ENCODE measurements at regions not wholly inside any gene's neighbourhood (a gene's known extent, or its start where the extent isn't known, plus 50 kb on each side); places are given as distances from the start of the nearest gene placed in this dataset.
"Not testable (repeated sequence)": the region's sequence is repeated elsewhere in the genome, so short reads cannot be mapped to it uniquely, and the experiment has no call there.

DNA sequence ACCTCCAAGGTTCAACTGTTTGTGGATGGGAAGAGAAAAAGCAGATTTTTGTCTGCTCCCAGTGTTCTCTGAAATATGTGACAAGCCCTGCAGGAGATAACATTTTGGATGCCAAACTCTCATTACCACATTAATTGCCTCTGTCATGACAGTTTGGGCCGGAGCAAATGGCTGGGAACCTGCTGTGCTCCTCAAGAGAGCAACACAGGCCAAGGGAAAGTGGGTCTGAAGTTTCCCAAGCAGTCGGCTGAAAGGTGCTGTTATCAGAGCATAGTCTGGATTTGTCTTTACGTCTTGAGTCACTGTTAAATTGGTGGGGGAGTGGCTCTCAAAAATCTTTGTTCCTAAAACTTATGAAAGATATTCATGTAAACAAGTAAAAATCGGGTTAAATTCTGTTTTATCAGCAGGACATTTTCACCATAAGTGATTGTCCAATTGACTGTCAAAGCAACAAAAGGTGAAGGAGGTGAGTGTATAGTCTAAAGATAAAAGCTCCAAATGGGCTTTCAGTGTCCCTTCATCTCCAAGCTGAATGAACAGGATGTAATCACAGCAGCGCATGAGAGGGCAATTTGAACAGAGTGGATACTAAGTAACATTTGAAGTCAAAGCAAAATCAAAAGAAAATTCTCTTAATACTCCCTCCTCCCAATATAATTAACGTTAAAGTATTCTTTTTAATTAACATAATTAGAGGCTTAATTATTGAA lies 844.8 kb downstream of the PCDH17 start:
- no peaks in the 10 kb centered on the region for H3K36me3 ChIP-seq (ENCODE audit: control insufficient read depth in 2 of 2, insufficient read depth in 2 of 2, low read length in 1 of 2)
- no peaks in the 10 kb centered on the region for H3K27me3 ChIP-seq (ENCODE audit: control insufficient read depth in 2 of 2, insufficient read depth in 1 of 2, low read length in 1 of 2)
- no peaks in the 10 kb centered on the region for H3K9me3 ChIP-seq (ENCODE audit: control insufficient read depth in 2 of 2, insufficient read depth in 1 of 2, low read length in 1 of 2)
- H3K27ac ChIP-seq (ENCODE audit: low read depth in 1 of 2, low read length in 1 of 2), result no peak overlapping the region
- 92% methylated on average over 6 of the region's 6 CpGs for WGBS
- no peak for DNase-seq (ENCODE audit: low read depth in 6 of 9, low spot score in 9 of 9)
- H3K4me1 ChIP-seq (ENCODE audit: control insufficient read depth in 2 of 2, insufficient read depth in 2 of 2, low read length in 2 of 2), result no peaks in the 10 kb centered on the region
- H3K4me3 ChIP-seq (ENCODE audit: low read length in 2 of 2), result no peak overlapping the region

- H3K36me3 ChIP-seq (ENCODE audit: control insufficient read depth in 2 of 2, insufficient read depth in 2 of 2, low read length in 1 of 2), result no peaks in the 10 kb centered on the region
- H3K27ac ChIP-seq (ENCODE audit: low read depth in 1 of 2, low read length in 1 of 2), result no peak overlapping the region
- no peak for DNase-seq (ENCODE audit: low read depth in 6 of 9, low spot score in 9 of 9)
- H3K4me1 ChIP-seq (ENCODE audit: control insufficient read depth in 2 of 2, insufficient read depth in 2 of 2, low read length in 2 of 2), result no peaks in the 10 kb centered on the region
- H3K9me3 ChIP-seq (ENCODE audit: control insufficient read depth in 2 of 2, insufficient read depth in 1 of 2, low read length in 1 of 2), result no peaks in the 10 kb centered on the region
- H3K4me3 ChIP-seq (ENCODE audit: low read length in 2 of 2), result no peak overlapping the region
- H3K27me3 ChIP-seq (ENCODE audit: control insufficient read depth in 2 of 2, insufficient read depth in 1 of 2, low read length in 1 of 2), result no peaks in the 10 kb centered on the region
- 88% methylated on average over 1 of the region's 1 CpG for WGBS
Measured at GRCh38 chr13:58478858-58479257, 847.3 kb downstream of the PCDH17 start.

DNA sequence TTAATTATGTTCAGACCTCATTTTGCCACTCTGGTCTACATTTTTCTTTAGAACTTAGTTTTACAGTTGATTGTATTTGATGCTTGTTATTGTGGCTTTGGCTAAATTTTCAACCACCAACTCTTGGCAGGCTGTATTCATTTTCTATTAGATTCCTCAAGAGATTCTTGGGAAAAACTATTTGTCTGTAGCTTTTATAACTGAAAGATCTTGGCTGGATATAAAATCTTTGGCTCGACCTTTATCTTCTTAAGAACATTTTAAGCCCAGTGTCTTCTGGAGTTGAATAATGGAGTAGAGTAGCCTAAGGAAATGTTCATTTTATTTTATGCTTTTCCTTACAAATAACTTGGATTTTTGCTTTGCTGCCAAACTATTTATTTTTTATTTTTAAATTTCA lies 848.5 kb downstream of the PCDH17 start:
- Histone ChIP-seq H3K27ac (ENCODE audit: low read depth in 1 of 2, low read length in 1 of 2) (no peak overlapping the region), H3K4me1 (ENCODE audit: control insufficient read depth in 2 of 2, insufficient read depth in 2 of 2, low read length in 2 of 2) (no peaks in the 10 kb centered on the region), H3K27me3 (ENCODE audit: control insufficient read depth in 2 of 2, insufficient read depth in 1 of 2, low read length in 1 of 2) (no peaks in the 10 kb centered on the region), H3K9me3 (ENCODE audit: control insufficient read depth in 2 of 2, insufficient read depth in 1 of 2, low read length in 1 of 2) (no peaks in the 10 kb centered on the region), H3K36me3 (ENCODE audit: control insufficient read depth in 2 of 2, insufficient read depth in 2 of 2, low read length in 1 of 2) (no peaks in the 10 kb centered on the region), H3K4me3 (ENCODE audit: low read length in 2 of 2) (no peak overlapping the region)
- WGBS, result 95% methylated on average over 1 of the region's 1 CpG
- no peak for DNase-seq (ENCODE audit: low read depth in 6 of 9, low spot score in 9 of 9)

DNA sequence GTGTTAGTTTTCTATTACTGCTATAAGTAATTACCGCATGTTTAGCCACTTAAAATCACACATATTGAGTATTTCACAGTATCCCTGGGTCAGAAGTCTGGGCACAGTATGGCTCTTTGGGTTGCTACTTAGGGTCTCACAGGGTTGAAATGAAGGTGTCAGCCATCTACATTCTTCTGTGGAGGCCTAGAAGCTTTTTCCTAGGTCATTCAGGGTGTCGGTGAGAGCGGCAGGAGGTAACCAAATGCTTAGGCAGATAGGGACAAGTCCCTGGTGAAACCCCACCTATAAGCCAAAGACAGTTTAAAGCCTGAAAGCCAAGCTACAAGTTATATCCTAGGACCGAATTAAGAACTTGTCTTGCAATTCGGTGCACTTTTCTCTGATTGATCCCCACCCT lies 856.7 kb downstream of the PCDH17 start:
- no peaks in the 10 kb centered on the region for H3K4me1 ChIP-seq (ENCODE audit: control insufficient read depth in 2 of 2, insufficient read depth in 2 of 2, low read length in 2 of 2)
- no peaks in the 10 kb centered on the region for H3K9me3 ChIP-seq (ENCODE audit: control insufficient read depth in 2 of 2, insufficient read depth in 1 of 2, low read length in 1 of 2)
- no peaks in the 10 kb centered on the region for H3K36me3 ChIP-seq (ENCODE audit: control insufficient read depth in 2 of 2, insufficient read depth in 2 of 2, low read length in 1 of 2)
- no peak overlapping the region for H3K27ac ChIP-seq (ENCODE audit: low read depth in 1 of 2, low read length in 1 of 2)
- 95% methylated on average over 5 of the region's 5 CpGs for WGBS
- DNase-seq (ENCODE audit: low read depth in 6 of 9, low spot score in 9 of 9), result no peak
- H3K4me3 ChIP-seq (ENCODE audit: low read length in 2 of 2), result no peak overlapping the region
- no peaks in the 10 kb centered on the region for H3K27me3 ChIP-seq (ENCODE audit: control insufficient read depth in 2 of 2, insufficient read depth in 1 of 2, low read length in 1 of 2)

GRCh38 chr13:58495668-58496067 lies 864.1 kb downstream of the PCDH17 start:
- 80% methylated on average over 2 of the region's 2 CpGs for WGBS
- Histone ChIP-seq H3K4me3 (ENCODE audit: low read length in 2 of 2) (no peak overlapping the region), H3K4me1 (ENCODE audit: control insufficient read depth in 2 of 2, insufficient read depth in 2 of 2, low read length in 2 of 2) (no peaks in the 10 kb centered on the region), H3K27me3 (ENCODE audit: control insufficient read depth in 2 of 2, insufficient read depth in 1 of 2, low read length in 1 of 2) (no peaks in the 10 kb centered on the region), H3K27ac (ENCODE audit: low read depth in 1 of 2, low read length in 1 of 2) (no peak overlapping the region), H3K9me3 (ENCODE audit: control insufficient read depth in 2 of 2, insufficient read depth in 1 of 2, low read length in 1 of 2) (no peaks in the 10 kb centered on the region), H3K36me3 (ENCODE audit: control insufficient read depth in 2 of 2, insufficient read depth in 2 of 2, low read length in 1 of 2) (no peaks in the 10 kb centered on the region)
- no peak for DNase-seq (ENCODE audit: low read depth in 6 of 9, low spot score in 9 of 9)

- 98% methylated on average over 1 of the region's 1 CpG for WGBS
- DNase-seq (ENCODE audit: low read depth in 6 of 9, low spot score in 9 of 9), result no peak
- Histone ChIP-seq H3K4me3 (ENCODE audit: low read length in 2 of 2) (no peak overlapping the region), H3K9me3 (ENCODE audit: control insufficient read depth in 2 of 2, insufficient read depth in 1 of 2, low read length in 1 of 2) (peaks cover 0 to 16% of the 10 kb centered on the region in 2 donors), H3K4me1 (ENCODE audit: control insufficient read depth in 2 of 2, insufficient read depth in 2 of 2, low read length in 2 of 2) (no peaks in the 10 kb centered on the region), H3K36me3 (ENCODE audit: control insufficient read depth in 2 of 2, insufficient read depth in 2 of 2, low read length in 1 of 2) (no peaks in the 10 kb centered on the region), H3K27ac (ENCODE audit: low read depth in 1 of 2, low read length in 1 of 2) (no peak overlapping the region), H3K27me3 (ENCODE audit: control insufficient read depth in 2 of 2, insufficient read depth in 1 of 2, low read length in 1 of 2) (no peaks in the 10 kb centered on the region)
Measured at GRCh38 chr13:58500938-58501337, 869.4 kb downstream of the PCDH17 start.

GRCh38 chr13:58504202-58504700 lies 872.7 kb downstream of the PCDH17 start:
- H3K27ac ChIP-seq (ENCODE audit: low read depth in 1 of 2, low read length in 1 of 2); DNase-seq (ENCODE audit: low read depth in 6 of 9, low spot score in 9 of 9); H3K36me3 ChIP-seq (ENCODE audit: control insufficient read depth in 2 of 2, insufficient read depth in 2 of 2, low read length in 1 of 2); H3K27me3 ChIP-seq (ENCODE audit: control insufficient read depth in 2 of 2, insufficient read depth in 1 of 2, low read length in 1 of 2); H3K4me1 ChIP-seq (ENCODE audit: control insufficient read depth in 2 of 2, insufficient read depth in 2 of 2, low read length in 2 of 2); H3K4me3 ChIP-seq (ENCODE audit: low read length in 2 of 2): not testable (repeated sequence)
- WGBS, result 93% methylated on average over 21 of the region's 21 CpGs
- H3K9me3 ChIP-seq (ENCODE audit: control insufficient read depth in 2 of 2, insufficient read depth in 1 of 2, low read length in 1 of 2), result peaks cover 0 to 16% of the 10 kb centered on the region in 2 donors

GRCh38 chr13:58505262-58505920 lies 873.8 kb downstream of the PCDH17 start:
- H3K27ac ChIP-seq (ENCODE audit: low read depth in 1 of 2, low read length in 1 of 2); H3K4me3 ChIP-seq (ENCODE audit: low read length in 2 of 2): not testable (repeated sequence)
- 94% methylated on average over 22 of the region's 22 CpGs for WGBS

DNA sequence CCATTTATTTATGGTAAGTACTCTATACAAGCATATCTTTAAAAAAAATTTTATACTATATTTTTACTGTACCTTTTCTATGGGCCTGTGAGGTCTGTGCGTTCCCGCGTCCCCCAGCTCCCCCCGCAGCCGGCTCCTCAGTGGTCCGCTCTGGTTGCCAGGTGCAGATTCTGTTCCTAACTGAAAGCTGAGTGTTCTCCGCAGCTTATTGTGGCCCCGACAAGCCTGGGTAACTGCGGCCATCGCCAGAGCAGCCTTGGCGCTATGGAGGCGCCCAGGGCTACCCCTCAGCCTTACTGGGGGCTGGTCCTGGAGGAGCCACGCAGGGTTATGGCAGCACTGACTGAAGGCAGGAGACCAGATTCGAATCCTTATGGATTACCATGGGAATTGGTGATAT lies 896.8 kb downstream of the PCDH17 start:
- no peak overlapping the region for H3K27ac ChIP-seq (ENCODE audit: low read depth in 1 of 2, low read length in 1 of 2)
- 93% methylated on average over 14 of the region's 14 CpGs for WGBS

More at GRCh38 chr13:58505262-58505920, 873.8 kb downstream of the PCDH17 start:
- not testable (repeated sequence) for H3K27me3 ChIP-seq (ENCODE audit: control insufficient read depth in 2 of 2, insufficient read depth in 1 of 2, low read length in 1 of 2); H3K36me3 ChIP-seq (ENCODE audit: control insufficient read depth in 2 of 2, insufficient read depth in 2 of 2, low read length in 1 of 2); DNase-seq (ENCODE audit: low read depth in 6 of 9, low spot score in 9 of 9); H3K4me1 ChIP-seq (ENCODE audit: control insufficient read depth in 2 of 2, insufficient read depth in 2 of 2, low read length in 2 of 2)
- H3K9me3 ChIP-seq (ENCODE audit: control insufficient read depth in 2 of 2, insufficient read depth in 1 of 2, low read length in 1 of 2), result peaks cover 0 to 16% of the 10 kb centered on the region in 2 donors

More for the DNA sequence above, 896.8 kb downstream of the PCDH17 start:
- no peaks in the 10 kb centered on the region for H3K9me3 ChIP-seq (ENCODE audit: control insufficient read depth in 2 of 2, insufficient read depth in 1 of 2, low read length in 1 of 2)
- H3K27me3 ChIP-seq (ENCODE audit: control insufficient read depth in 2 of 2, insufficient read depth in 1 of 2, low read length in 1 of 2), result no peaks in the 10 kb centered on the region
- H3K36me3 ChIP-seq (ENCODE audit: control insufficient read depth in 2 of 2, insufficient read depth in 2 of 2, low read length in 1 of 2), result no peaks in the 10 kb centered on the region
- H3K4me3 ChIP-seq (ENCODE audit: low read length in 2 of 2), result no peak overlapping the region
- DNase-seq (ENCODE audit: low read depth in 6 of 9, low spot score in 9 of 9), result no peak
- no peaks in the 10 kb centered on the region for H3K4me1 ChIP-seq (ENCODE audit: control insufficient read depth in 2 of 2, insufficient read depth in 2 of 2, low read length in 2 of 2)

Measured in thymus (tissue), 11 donors.